DND-41 (cell line): ENCODE measurements at regions not wholly inside any gene's neighbourhood (a gene's known extent, or its start where the extent isn't known, plus 50 kb on each side); places are given as distances from the start of the nearest gene placed in this dataset.

Source experiments
- EZH2 ChIP-seq: IDR thresholded peaks from 3 replicates; pipeline ENCODE4 v1.6.1; 2012; ENCODE audit warnings: borderline replicate concordance, low read depth, mild to moderate bottlenecking, moderate library complexity, low read length, inconsistent platforms; ENCODE audit not compliant: severe bottlenecking
- TF ChIP-seq, protein P1 (sequence below): IDR thresholded peaks from 2 replicates; pipeline ENCODE4 v1.5.1; 2012; ENCODE audit warnings: borderline replicate concordance, low read length, moderate library complexity, mild to moderate bottlenecking; ENCODE audit not compliant: poor library complexity, severe bottlenecking; ENCODE audit errors: extremely low read depth

DNA sequence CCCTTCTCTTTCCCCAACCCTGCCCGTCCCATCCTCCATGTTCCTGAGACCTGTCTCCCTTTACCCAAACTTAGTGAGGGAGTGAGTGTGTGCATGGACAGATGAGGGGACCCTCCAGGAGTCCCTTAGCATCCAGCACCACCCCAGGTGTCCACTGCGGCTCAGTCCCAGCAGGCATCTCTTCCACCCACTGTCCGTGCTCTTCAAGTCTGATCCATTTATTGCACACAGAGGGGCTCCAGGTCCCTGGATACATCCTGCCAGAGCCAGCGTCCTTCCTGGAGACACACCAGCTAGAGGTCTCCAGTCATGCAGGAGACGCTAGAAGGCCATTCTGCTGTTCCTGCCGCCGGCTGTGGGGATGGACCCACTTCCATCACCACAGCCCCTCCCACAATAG is 239.2 kb downstream of the ADGRD1 start:
- TF ChIP-seq EZH2: no peak
- TF ChIP-seq, protein P1, sequence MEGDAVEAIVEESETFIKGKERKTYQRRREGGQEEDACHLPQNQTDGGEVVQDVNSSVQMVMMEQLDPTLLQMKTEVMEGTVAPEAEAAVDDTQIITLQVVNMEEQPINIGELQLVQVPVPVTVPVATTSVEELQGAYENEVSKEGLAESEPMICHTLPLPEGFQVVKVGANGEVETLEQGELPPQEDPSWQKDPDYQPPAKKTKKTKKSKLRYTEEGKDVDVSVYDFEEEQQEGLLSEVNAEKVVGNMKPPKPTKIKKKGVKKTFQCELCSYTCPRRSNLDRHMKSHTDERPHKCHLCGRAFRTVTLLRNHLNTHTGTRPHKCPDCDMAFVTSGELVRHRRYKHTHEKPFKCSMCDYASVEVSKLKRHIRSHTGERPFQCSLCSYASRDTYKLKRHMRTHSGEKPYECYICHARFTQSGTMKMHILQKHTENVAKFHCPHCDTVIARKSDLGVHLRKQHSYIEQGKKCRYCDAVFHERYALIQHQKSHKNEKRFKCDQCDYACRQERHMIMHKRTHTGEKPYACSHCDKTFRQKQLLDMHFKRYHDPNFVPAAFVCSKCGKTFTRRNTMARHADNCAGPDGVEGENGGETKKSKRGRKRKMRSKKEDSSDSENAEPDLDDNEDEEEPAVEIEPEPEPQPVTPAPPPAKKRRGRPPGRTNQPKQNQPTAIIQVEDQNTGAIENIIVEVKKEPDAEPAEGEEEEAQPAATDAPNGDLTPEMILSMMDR: no peak
